LNCAP (cell line): ENCODE measurements at regions not wholly inside any gene's neighbourhood (a gene's known extent, or its start where the extent isn't known, plus 50 kb on each side); places are given as distances from the start of the nearest gene placed in this dataset.

Experiments
- CTCF ChIP-seq: fragments of 450-650 bp; IDR thresholded peaks from 2 replicates; pipeline ENCODE4 v1.5.1; 2017; ENCODE audit warnings: mild to moderate bottlenecking

GRCh38 chr14:42159138-42159537 lies 552.5 kb downstream of the LRFN5 start:
- no peak for TF ChIP-seq CTCF

- TF ChIP-seq CTCF = no peak
These were observed 543.1 kb downstream of the LRFN5 start for GRCh38 chr14:42149609-42150261.

- TF ChIP-seq CTCF = no peak
These were observed 539.1 kb downstream of the LRFN5 start for GRCh38 chr14:42145766-42146165.

GRCh38 chr14:42143114-42143513 lies 536.4 kb downstream of the LRFN5 start:
- TF ChIP-seq CTCF = no peak

- no peak for TF ChIP-seq CTCF
These were observed 534.7 kb downstream of the LRFN5 start for GRCh38 chr14:42141328-42141727.

GRCh38 chr14:42140831-42141279 lies 534.2 kb downstream of the LRFN5 start:
- no peak for TF ChIP-seq CTCF

GRCh38 chr14:42140001-42140400 lies 533.3 kb downstream of the LRFN5 start:
- no peak for TF ChIP-seq CTCF

GRCh38 chr14:42138406-42138805 lies 531.7 kb downstream of the LRFN5 start:
- TF ChIP-seq CTCF = no peak
